GM23338 (cell line): ENCODE measurements at regions not wholly inside any gene's neighbourhood (a gene's known extent, or its start where the extent isn't known, plus 50 kb on each side); places are given as distances from the start of the nearest gene placed in this dataset.

ENCODE experiments used
- CREB1 ChIP-seq: fragments of 250-450 bp; sonication (Bioruptor Pico); IDR thresholded peaks from 2 replicates; pipeline ENCODE4 v1.5.0; 2020; ENCODE audit warnings: low read depth, mild to moderate bottlenecking, moderate library complexity
- CTCF ChIP-seq, 2 experiments: fragments of 200-600 bp in 1 of 2; sonication (generic) in 1 of 2; conservative IDR thresholded peaks; 2 replicates each; pipeline versions ENCODE4 v1.5.1 to v1.6.1; 2016 to 2017; ENCODE audit warnings: antibody characterized with exemption in 2 of 2, low read depth in 2 of 2, mild to moderate bottlenecking in 2 of 2, moderate library complexity in 1 of 2
- ETS1 ChIP-seq: IDR thresholded peaks from 2 replicates; pipeline ENCODE4 v1.6.1; 2016; ENCODE audit warnings: antibody characterized with exemption
- EZH2 ChIP-seq: fragments of 200-600 bp; sonication (generic); IDR thresholded peaks from one replicate; pipeline ENCODE4 v1.8.0; 2017; ENCODE audit warnings: antibody characterized with exemption, mild to moderate bottlenecking, low read depth; ENCODE audit not compliant: unreplicated experiment
- EZH2phosphoT487 ChIP-seq: fragments of 200-600 bp; sonication (generic); IDR thresholded peaks from one replicate; pipeline ENCODE4 v1.8.1; 2018; ENCODE audit warnings: antibody characterized with exemption; ENCODE audit not compliant: unreplicated experiment
- JUNB ChIP-seq: IDR thresholded peaks from one replicate; pipeline ENCODE4 v1.6.1; 2016; ENCODE audit warnings: antibody characterized with exemption; ENCODE audit not compliant: unreplicated experiment
- NANOG ChIP-seq: IDR thresholded peaks from 2 replicates; pipeline ENCODE4 v1.6.1; 2016; ENCODE audit warnings: antibody characterized with exemption, borderline replicate concordance
- POLR2AphosphoS5 ChIP-seq: IDR thresholded peaks from 2 replicates; pipeline ENCODE4 v1.6.1; 2016; ENCODE audit warnings: antibody characterized with exemption, low read depth
- REST ChIP-seq: IDR thresholded peaks from one replicate; pipeline ENCODE4 v1.6.1; 2018; ENCODE audit warnings: antibody characterized with exemption; ENCODE audit not compliant: unreplicated experiment
- STAT1 ChIP-seq: IDR thresholded peaks from one replicate; pipeline ENCODE4 v1.6.1; 2016; ENCODE audit warnings: antibody characterized with exemption; ENCODE audit not compliant: unreplicated experiment
- ZNF331 ChIP-seq: fragments of 250-450 bp; sonication (Bioruptor Pico); IDR thresholded peaks from 2 replicates; pipeline ENCODE4 v1.5.0; 2020; ENCODE audit warnings: low read depth, mild to moderate bottlenecking, moderate library complexity
- ZNF462 ChIP-seq: fragments of 250-450 bp; sonication (Bioruptor Pico); IDR thresholded peaks from 2 replicates; pipeline ENCODE4 v1.5.0; 2020; ENCODE audit warnings: mild to moderate bottlenecking, moderate library complexity

- no peak for TF ChIP-seq CTCF (conservative IDR thresholded peaks at IDR 0.05; ENCODE audit: low read depth in 2 of 2)
- no peak for TF ChIP-seq JUNB
- TF ChIP-seq REST: no peak
- TF ChIP-seq EZH2: no peak
- TF ChIP-seq CREB1 (CRISPR knock-in tag): no peak
- no peak for TF ChIP-seq POLR2AphosphoS5
- no peak for TF ChIP-seq ETS1
- TF ChIP-seq EZH2phosphoT487: no peak
- no peak for TF ChIP-seq ZNF331
- peak; percentile 93 for TF ChIP-seq NANOG
- TF ChIP-seq STAT1: no peak
- TF ChIP-seq ZNF462 (CRISPR knock-in tag): 0 out of 2 replicates have a peak, but pooled peaks have one; percentile 10
Measured at GRCh38 chr5:164680216-164680615, 1174.8 kb downstream of the MAT2B start.
